A549 (cell line): ENCODE measurements at regions not wholly inside any gene's neighbourhood (a gene's known extent, or its start where the extent isn't known, plus 50 kb on each side); places are given as distances from the start of the nearest gene placed in this dataset.

Experiments
- MAFK ChIP-seq: fragments of 450-650 bp; IDR thresholded peaks from 2 replicates; pipeline ENCODE4 v1.6.1; 2014; ENCODE audit not compliant: partially characterized antibody
- NR3C1 ChIP-seq: fragments of >200 bp; sonication (Bioruptor Twin); formaldehyde crosslinking; IDR thresholded peaks from 3 replicates; pipeline ENCODE4 v1.6.1; 2017
- RAD21 ChIP-seq, 2 experiments: fragments of >200 bp in 1 of 2; sonication (Bioruptor Twin) in 1 of 2; formaldehyde crosslinking in 1 of 2; IDR thresholded peaks in 1 of 2; conservative IDR thresholded peaks in 1 of 2; 2 replicates in 1 of 2; 3 replicates in 1 of 2; pipeline ENCODE4 v1.6.1; 2012 to 2018; ENCODE audit warnings: inconsistent platforms in 1 of 2
- TF ChIP-seq, protein P1 (sequence below): fragments of >200 bp; sonication (Bioruptor Twin); formaldehyde crosslinking; IDR thresholded peaks from 3 replicates; pipeline ENCODE4 v1.5.1; 2016
- TF ChIP-seq, protein P2 (sequence below): fragments of 200-600 bp; sonication (generic); IDR thresholded peaks from 2 replicates; pipeline ENCODE4 v1.6.1; 2016; ENCODE audit warnings: antibody characterized with exemption, mild to moderate bottlenecking, moderate library complexity

DNA sequence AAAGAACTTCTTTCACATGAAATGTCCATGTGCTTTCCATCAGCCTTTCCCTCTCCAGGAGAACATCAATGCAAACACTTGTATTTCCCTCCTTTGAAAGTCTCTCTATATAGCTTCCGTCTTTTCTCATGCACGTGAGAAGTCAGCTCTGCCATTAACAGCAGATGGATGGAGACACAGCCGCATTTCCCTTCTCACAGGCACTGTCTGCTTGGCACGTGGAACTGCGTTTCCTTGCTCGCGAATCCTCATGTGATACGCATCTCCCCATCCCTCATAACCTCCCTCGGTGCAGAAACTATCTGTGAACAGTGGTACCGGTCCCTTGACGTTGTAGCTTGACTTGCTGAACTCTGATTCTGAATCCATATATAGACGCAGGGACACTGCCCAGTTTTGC is 717.0 kb upstream of the RBFOX1 start:
- TF ChIP-seq, protein P1, sequence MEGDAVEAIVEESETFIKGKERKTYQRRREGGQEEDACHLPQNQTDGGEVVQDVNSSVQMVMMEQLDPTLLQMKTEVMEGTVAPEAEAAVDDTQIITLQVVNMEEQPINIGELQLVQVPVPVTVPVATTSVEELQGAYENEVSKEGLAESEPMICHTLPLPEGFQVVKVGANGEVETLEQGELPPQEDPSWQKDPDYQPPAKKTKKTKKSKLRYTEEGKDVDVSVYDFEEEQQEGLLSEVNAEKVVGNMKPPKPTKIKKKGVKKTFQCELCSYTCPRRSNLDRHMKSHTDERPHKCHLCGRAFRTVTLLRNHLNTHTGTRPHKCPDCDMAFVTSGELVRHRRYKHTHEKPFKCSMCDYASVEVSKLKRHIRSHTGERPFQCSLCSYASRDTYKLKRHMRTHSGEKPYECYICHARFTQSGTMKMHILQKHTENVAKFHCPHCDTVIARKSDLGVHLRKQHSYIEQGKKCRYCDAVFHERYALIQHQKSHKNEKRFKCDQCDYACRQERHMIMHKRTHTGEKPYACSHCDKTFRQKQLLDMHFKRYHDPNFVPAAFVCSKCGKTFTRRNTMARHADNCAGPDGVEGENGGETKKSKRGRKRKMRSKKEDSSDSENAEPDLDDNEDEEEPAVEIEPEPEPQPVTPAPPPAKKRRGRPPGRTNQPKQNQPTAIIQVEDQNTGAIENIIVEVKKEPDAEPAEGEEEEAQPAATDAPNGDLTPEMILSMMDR = no peak
- no peak for TF ChIP-seq MAFK
- no peak for TF ChIP-seq RAD21 (conservative IDR thresholded peaks at IDR 0.05 in 1 of 2, IDR thresholded peaks at IDR 0.05 in 1 of 2)
- TF ChIP-seq, protein P2, sequence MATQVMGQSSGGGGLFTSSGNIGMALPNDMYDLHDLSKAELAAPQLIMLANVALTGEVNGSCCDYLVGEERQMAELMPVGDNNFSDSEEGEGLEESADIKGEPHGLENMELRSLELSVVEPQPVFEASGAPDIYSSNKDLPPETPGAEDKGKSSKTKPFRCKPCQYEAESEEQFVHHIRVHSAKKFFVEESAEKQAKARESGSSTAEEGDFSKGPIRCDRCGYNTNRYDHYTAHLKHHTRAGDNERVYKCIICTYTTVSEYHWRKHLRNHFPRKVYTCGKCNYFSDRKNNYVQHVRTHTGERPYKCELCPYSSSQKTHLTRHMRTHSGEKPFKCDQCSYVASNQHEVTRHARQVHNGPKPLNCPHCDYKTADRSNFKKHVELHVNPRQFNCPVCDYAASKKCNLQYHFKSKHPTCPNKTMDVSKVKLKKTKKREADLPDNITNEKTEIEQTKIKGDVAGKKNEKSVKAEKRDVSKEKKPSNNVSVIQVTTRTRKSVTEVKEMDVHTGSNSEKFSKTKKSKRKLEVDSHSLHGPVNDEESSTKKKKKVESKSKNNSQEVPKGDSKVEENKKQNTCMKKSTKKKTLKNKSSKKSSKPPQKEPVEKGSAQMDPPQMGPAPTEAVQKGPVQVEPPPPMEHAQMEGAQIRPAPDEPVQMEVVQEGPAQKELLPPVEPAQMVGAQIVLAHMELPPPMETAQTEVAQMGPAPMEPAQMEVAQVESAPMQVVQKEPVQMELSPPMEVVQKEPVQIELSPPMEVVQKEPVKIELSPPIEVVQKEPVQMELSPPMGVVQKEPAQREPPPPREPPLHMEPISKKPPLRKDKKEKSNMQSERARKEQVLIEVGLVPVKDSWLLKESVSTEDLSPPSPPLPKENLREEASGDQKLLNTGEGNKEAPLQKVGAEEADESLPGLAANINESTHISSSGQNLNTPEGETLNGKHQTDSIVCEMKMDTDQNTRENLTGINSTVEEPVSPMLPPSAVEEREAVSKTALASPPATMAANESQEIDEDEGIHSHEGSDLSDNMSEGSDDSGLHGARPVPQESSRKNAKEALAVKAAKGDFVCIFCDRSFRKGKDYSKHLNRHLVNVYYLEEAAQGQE = no peak
- no peak for TF ChIP-seq NR3C1
